OCI-LY7 (cell line): ENCODE measurements at regions not wholly inside any gene's neighbourhood (a gene's known extent, or its start where the extent isn't known, plus 50 kb on each side); places are given as distances from the start of the nearest gene placed in this dataset.

ENCODE experiments used
- BruUV-seq: library from RNA; stranded (reverse); fragments of 400-500 nt; replicated peaks from 2 replicates; lab custom pipeline; 2021; lab: Mats Ljungman, UMichigan
- CTCF ChIA-PET: fragments of 300-600 bp; sonication (Branson Sonifier 250); formaldehyde crosslinking; loops from one replicate; lab custom pipeline; 2022; ENCODE audit warnings: antibody characterized with exemption; ENCODE audit not compliant: unreplicated experiment; lab: Charles Lee
- POLR2A ChIA-PET: fragments of 300-600 bp; sonication (Branson Sonifier 250); formaldehyde crosslinking; loops from one replicate; lab custom pipeline; 2022; ENCODE audit warnings: antibody characterized with exemption; lab: Charles Lee
- DNase-seq: peaks from one replicate; pipeline ENCODE4 v3.0.0-alpha.2; 2015; ENCODE audit warnings: low spot score
- H2AFZ ChIP-seq: fragments of 200-600 bp; sonication (generic), shearing (Covaris generic); 2 replicates; pipeline ENCODE4 v1.6.1; 2014; ENCODE audit warnings: mild to moderate bottlenecking, antibody characterized with exemption, low read length, moderate library complexity
- H3K27ac ChIP-seq: fragments of 200-600 bp; sonication (generic); 2 replicates; pipeline ENCODE4 v1.5.1; 2014; ENCODE audit warnings: mixed run types, low read depth, mild to moderate bottlenecking, moderate library complexity, low read length, inconsistent platforms; ENCODE audit not compliant: poor library complexity, severe bottlenecking
- H3K36me3 ChIP-seq: fragments of 200-600 bp; sonication (generic); 2 replicates; pipeline ENCODE4 v1.6.1; 2014; ENCODE audit warnings: mild to moderate bottlenecking, antibody characterized with exemption, low read length, moderate library complexity, mixed read lengths; ENCODE audit not compliant: insufficient read depth
- H3K4me1 ChIP-seq: fragments of 200-600 bp; sonication (generic); 2 replicates; pipeline ENCODE4 v1.5.1; 2014; ENCODE audit warnings: mild to moderate bottlenecking, low read length; ENCODE audit not compliant: insufficient read depth, poor library complexity, severe bottlenecking
- H3K4me2 ChIP-seq: fragments of 200-600 bp; sonication (generic); 2 replicates; pipeline ENCODE4 v1.6.1; 2014; ENCODE audit warnings: mild to moderate bottlenecking, low read length
- H3K4me3 ChIP-seq: fragments of 200-600 bp; sonication (generic); 2 replicates; pipeline ENCODE4 v1.5.1; 2014; ENCODE audit warnings: mild to moderate bottlenecking, low read depth, low read length; ENCODE audit not compliant: poor library complexity, severe bottlenecking
- H3K79me2 ChIP-seq: fragments of 200-600 bp; sonication (generic); 2 replicates; pipeline ENCODE4 v1.6.1; 2016; ENCODE audit warnings: low read depth, mild to moderate bottlenecking, low read length, moderate library complexity, mixed read lengths; ENCODE audit not compliant: insufficient read depth
- H3K9me2 ChIP-seq: fragments of 200-600 bp; sonication (generic); 2 replicates; pipeline ENCODE4 v1.6.1; 2016; ENCODE audit warnings: mild to moderate bottlenecking, low read length, mixed read lengths; ENCODE audit not compliant: insufficient read depth
- H3K9me3 ChIP-seq: fragments of 200-600 bp; sonication (generic); 2 replicates; pipeline ENCODE4 v1.6.1; 2014; ENCODE audit warnings: mild to moderate bottlenecking, mixed run types, low read length, mixed read lengths
- H4K20me1 ChIP-seq: fragments of 200-600 bp; sonication (generic); 2 replicates; pipeline ENCODE4 v1.6.1; 2014; ENCODE audit warnings: mild to moderate bottlenecking, antibody characterized with exemption, low read length, moderate library complexity, mixed read lengths; ENCODE audit not compliant: insufficient read depth
- CTCF ChIP-seq: fragments of 200-600 bp; sonication (generic); conservative IDR thresholded peaks from 2 replicates; pipeline ENCODE4 v1.5.1; 2014; ENCODE audit warnings: mild to moderate bottlenecking, antibody characterized with exemption, low read length, moderate library complexity, mixed read lengths
- EZH2phosphoT487 ChIP-seq: fragments of 200-600 bp; sonication (generic); IDR thresholded peaks from 2 replicates; pipeline ENCODE4 v1.6.1; 2018; ENCODE audit warnings: low read depth, borderline replicate concordance, mild to moderate bottlenecking, mixed run types, antibody characterized with exemption, low read length, moderate library complexity, mixed read lengths
- intact Hi-C: fragments of 100-400 bp; cut with micrococcal nuclease; formaldehyde crosslinking; loops from one replicate; pipeline ENCODE4 v1.10.0; 2022; ENCODE audit not compliant: unreplicated experiment

GRCh38 chr4:138320030-138320429, 77.9 kb upstream of the SLC7A11 start:
- intact Hi-C loops = no loop called here
- DNase-seq = no peak
- no peak overlapping the region for H2AFZ ChIP-seq
- no peaks in the 10 kb centered on the region for H3K9me3 ChIP-seq
- ChIA-PET POLR2A (interaction anchor here (0.6 to 1.9 kb wide), 3 partner anchors 10 to 146 kb away, joined by 3 to 7 read pairs (median 5); no protein-coding TSS in a partner anchor), CTCF (no interaction called here)
- H3K36me3 ChIP-seq = no peaks in the 10 kb centered on the region
- no peaks in the 10 kb centered on the region for H3K9me2 ChIP-seq
- H3K4me2 ChIP-seq = no peak overlapping the region
- no TSS peak for BruUV-seq
- no peaks in the 10 kb centered on the region for H3K4me1 ChIP-seq
- H4K20me1 ChIP-seq = no peaks in the 10 kb centered on the region
- TF ChIP-seq CTCF (no peak), EZH2phosphoT487 (no peak)
- no peaks in the 10 kb centered on the region for H3K79me2 ChIP-seq
- no peak overlapping the region for H3K27ac ChIP-seq
- no peak overlapping the region for H3K4me3 ChIP-seq

- intact Hi-C loops = no loop called here
- no peaks in the 10 kb centered on the region for H4K20me1 ChIP-seq
- H3K79me2 ChIP-seq = no peaks in the 10 kb centered on the region
- no peak overlapping the region for H3K27ac ChIP-seq
- BruUV-seq = no TSS peak
- no peak overlapping the region for H3K4me3 ChIP-seq
- no peak overlapping the region for H3K4me2 ChIP-seq
- no peaks in the 10 kb centered on the region for H3K4me1 ChIP-seq
- no peaks in the 10 kb centered on the region for H3K9me2 ChIP-seq
- ChIA-PET POLR2A (interaction anchor here (0.6 to 1.0 kb wide), 3 partner anchors 13 to 234 kb away, joined by 3 read pairs; no protein-coding TSS in a partner anchor), CTCF (no interaction called here)
- no peaks in the 10 kb centered on the region for H3K9me3 ChIP-seq
- no peak for DNase-seq
- H2AFZ ChIP-seq = no peak overlapping the region
- TF ChIP-seq EZH2phosphoT487 (no peak), CTCF (no peak)
- no peaks in the 10 kb centered on the region for H3K36me3 ChIP-seq
Observed at GRCh38 chr4:138317175-138317748, 75.1 kb upstream of the SLC7A11 start.

GRCh38 chr4:138312536-138312911, 70.4 kb upstream of the SLC7A11 start:
- no peak for DNase-seq
- H3K27ac ChIP-seq = no peak overlapping the region
- no peaks in the 10 kb centered on the region for H3K4me1 ChIP-seq
- H3K36me3 ChIP-seq = no peaks in the 10 kb centered on the region
- BruUV-seq = no TSS peak
- no peaks in the 10 kb centered on the region for H4K20me1 ChIP-seq
- H3K4me3 ChIP-seq = no peak overlapping the region
- intact Hi-C loops = no loop called here
- no peak overlapping the region for H3K4me2 ChIP-seq
- ChIA-PET CTCF (no interaction called here), POLR2A (interaction anchor here (0.7 kb wide), 1 partner anchor 19 kb away, joined by 5 read pairs; no protein-coding TSS in a partner anchor)
- H2AFZ ChIP-seq = no peak overlapping the region
- H3K9me2 ChIP-seq = no peaks in the 10 kb centered on the region
- no peak for TF ChIP-seq EZH2phosphoT487
- H3K9me3 ChIP-seq = no peaks in the 10 kb centered on the region
- no peaks in the 10 kb centered on the region for H3K79me2 ChIP-seq
